Natural killer cell (primary cell): ENCODE measurements at regions not wholly inside any gene's neighbourhood (a gene's known extent, or its start where the extent isn't known, plus 50 kb on each side); places are given as distances from the start of the nearest gene placed in this dataset.

Experiments
- ATAC-seq, 3 donors: fragments of 150-1000 bp in 2 of 3; fragments of 200-7000 bp in 1 of 3; cut with Tn5 transposase; 1 replicate in 1 of 3; 2 replicates in 2 of 3; pipeline ENCODE4 v1.10.0; 2021; ENCODE audit warnings: mild to moderate bottlenecking in 2 of 3, moderate library complexity in 2 of 3
- DNase-seq, 2 donors: peaks; one replicate each; pipeline versions ENCODE4 v3.0.0 to v3.0.0-alpha.2; 2013 to 2021; ENCODE audit warnings: mixed read lengths in 1 of 2
- H3K27ac ChIP-seq: one replicate; pipeline ENCODE4 v1.5.1; 2013; ENCODE audit warnings: mild to moderate bottlenecking, low read length
- H3K27me3 ChIP-seq: one replicate; pipeline ENCODE4 v1.6.1; 2013; ENCODE audit warnings: low read length; ENCODE audit not compliant: control insufficient read depth, insufficient read depth
- H3K36me3 ChIP-seq: one replicate; pipeline ENCODE4 v1.6.1; 2013; ENCODE audit warnings: low read length; ENCODE audit not compliant: control insufficient read depth, insufficient read depth
- H3K4me1 ChIP-seq: one replicate; pipeline ENCODE4 v1.6.1; 2013; ENCODE audit warnings: low read length; ENCODE audit not compliant: control insufficient read depth, insufficient read depth
- H3K4me3 ChIP-seq: one replicate; pipeline ENCODE4 v1.5.1; 2013; ENCODE audit warnings: low read length
- H3K9me3 ChIP-seq: one replicate; pipeline ENCODE4 v1.6.1; 2013; ENCODE audit warnings: low read length; ENCODE audit not compliant: control insufficient read depth, insufficient read depth
- H3K27ac Mint-ChIP-seq, 2 donors: one replicate each; pipeline ENCODE4 v1.8.0; 2022; ENCODE audit warnings: mild to moderate bottlenecking in 2 of 2, mixed read lengths in 2 of 2, moderate library complexity in 1 of 2
- H3K27me3 Mint-ChIP-seq, 2 donors: one replicate each; pipeline ENCODE4 v1.8.0; 2022; ENCODE audit warnings: low read depth in 2 of 2, mixed read lengths in 2 of 2
- H3K36me3 Mint-ChIP-seq: one replicate; pipeline ENCODE4 v1.8.0; 2022; ENCODE audit warnings: mixed read lengths
- H3K4me1 Mint-ChIP-seq, 2 donors: one replicate each; pipeline ENCODE4 v1.8.0; 2022; ENCODE audit warnings: mixed read lengths in 2 of 2
- H3K4me3 Mint-ChIP-seq: one replicate; pipeline ENCODE4 v1.8.0; 2022; ENCODE audit warnings: mild to moderate bottlenecking, moderate library complexity, mixed read lengths
- H3K9me3 Mint-ChIP-seq, 2 donors: one replicate each; pipeline ENCODE4 v1.8.0; 2022; ENCODE audit warnings: mixed read lengths in 2 of 2
- CTCF ChIP-seq: fragments of 200-600 bp; IDR thresholded peaks from one replicate; pipeline ENCODE4 v1.8.0; 2022; ENCODE audit warnings: antibody characterized with exemption
- WGBS: methylation state at CpG from one replicate; pipeline ENCODE4 v1.1.7; 2013; ENCODE audit warnings: missing lambda C conversion rate; ENCODE audit not compliant: insufficient coverage; 5-methylcytosine and 5-hydroxymethylcytosine counted together
- intact Hi-C: fragments of 100-400 bp; cut with micrococcal nuclease; formaldehyde crosslinking; loops from one replicate; pipeline ENCODE4 v1.14.2; 2022

- H3K27ac Mint-ChIP-seq, result no peak overlapping the region
- no peaks in the 10 kb centered on the region for H3K27me3 Mint-ChIP-seq
- Histone ChIP-seq H3K4me1 (no peaks in the 10 kb centered on the region), H3K36me3 (no peaks in the 10 kb centered on the region), H3K27me3 (no peaks in the 10 kb centered on the region), H3K9me3 (no peaks in the 10 kb centered on the region), H3K4me3 (no peak overlapping the region), H3K27ac (no peak overlapping the region)
- TF ChIP-seq CTCF, result no peak
- no peaks in the 10 kb centered on the region for H3K4me1 Mint-ChIP-seq
- peaks cover 4 to 7% of the 10 kb centered on the region in 2 donors for H3K9me3 Mint-ChIP-seq
- H3K36me3 Mint-ChIP-seq, result no peaks in the 10 kb centered on the region
- no peak overlapping the region for H3K4me3 Mint-ChIP-seq
- WGBS, result 69% methylated on average over 2 of the region's 5 CpGs
- intact Hi-C loops, result no loop called here
- DNase-seq (no peak), ATAC-seq (no peak)
Measured at GRCh38 chr5:123786411-123786810, 274.4 kb downstream of the CSNK1G3 start.

GRCh38 chr5:123785162-123786071, 273.4 kb downstream of the CSNK1G3 start:
- Mint-ChIP-seq H3K4me3 (no peak overlapping the region), H3K27me3 (no peaks in the 10 kb centered on the region), H3K9me3 (peaks cover 4 to 7% of the 10 kb centered on the region in 2 donors), H3K27ac (no peak overlapping the region), H3K36me3 (no peaks in the 10 kb centered on the region), H3K4me1 (no peaks in the 10 kb centered on the region)
- no peak for DNase-seq
- Histone ChIP-seq H3K27ac (no peak overlapping the region), H3K9me3 (no peaks in the 10 kb centered on the region), H3K4me3 (no peak overlapping the region), H3K4me1 (no peaks in the 10 kb centered on the region), H3K27me3 (no peaks in the 10 kb centered on the region), H3K36me3 (no peaks in the 10 kb centered on the region)
- ATAC-seq, result no peak
- intact Hi-C loops, result no loop called here
- no peak for TF ChIP-seq CTCF
- 77% methylated on average over 4 of the region's 5 CpGs for WGBS

- no peaks in the 10 kb centered on the region for H3K36me3 Mint-ChIP-seq
Measured at GRCh38 chr5:123783421-123783820, 271.4 kb downstream of the CSNK1G3 start.

More at GRCh38 chr5:123783421-123783820, 271.4 kb downstream of the CSNK1G3 start:
- H3K27ac ChIP-seq, result no peak overlapping the region
- no peak overlapping the region for H3K4me3 ChIP-seq
- ATAC-seq (no peak), DNase-seq (no peak)
- peaks cover 4% of the 10 kb centered on the region for H3K9me3 ChIP-seq
- Mint-ChIP-seq H3K9me3 (peaks cover 3 to 4% of the 10 kb centered on the region in 2 donors), H3K27me3 (no peaks in the 10 kb centered on the region), H3K4me1 (no peaks in the 10 kb centered on the region), H3K4me3 (no peak overlapping the region), H3K27ac (no peak overlapping the region)
- no peaks in the 10 kb centered on the region for H3K36me3 ChIP-seq
- no CpG with 5 or more reads among the region's 1 CpG for WGBS
- H3K4me1 ChIP-seq, result no peaks in the 10 kb centered on the region
- TF ChIP-seq CTCF, result no peak
- intact Hi-C loops, result no loop called here
- H3K27me3 ChIP-seq, result no peaks in the 10 kb centered on the region
